ENCODE measurements at regions not wholly inside any gene's neighbourhood (a gene's known extent, or its start where the extent isn't known, plus 50 kb on each side); places are given as distances from the start of the nearest gene placed in this dataset.

GRCh38 chr7:130899071-130899560, 165.1 kb upstream of the KLF14 start:
- Mint-ChIP-seq H3K4me3 (peak overlapping the region in 1 of 2 donors; percentile 34), H3K27ac (peak overlapping the region; percentile 20 to 76 (median 47)), H3K9me3 (no peaks in the 10 kb centered on the region), H3K36me3 (peaks cover 61 to 81% of the 10 kb centered on the region in 2 donors), H3K4me1 (peaks cover 58% of the 10 kb centered on the region), H3K27me3 (ENCODE audit: low read depth in 3 of 3) (no peaks in the 10 kb centered on the region)
- DNase-seq: no peak
- TF ChIP-seq CTCF (IDR thresholded peaks at IDR 0.05): no peak
- WGBS (ENCODE audit: insufficient coverage): 22% methylated on average over 2 of the region's 11 CpGs
- no peak overlapping the region for H2AFZ ChIP-seq (ENCODE audit: insufficient read depth, low read depth, low read length, poor library complexity, severe bottlenecking)
- peaks cover 32% of the 10 kb centered on the region for H4K20me1 ChIP-seq (ENCODE audit: insufficient read depth, low read length)
- H3K9me3 ChIP-seq (replicated peaks in 1 of 2; ENCODE audit: control insufficient read depth in 1 of 2, insufficient read depth in 1 of 2, low read length in 2 of 2): no peaks in the 10 kb centered on the region
- no peaks in the 10 kb centered on the region for H3K27me3 ChIP-seq (ENCODE audit: control insufficient read depth in 2 of 2, insufficient read depth in 2 of 2, low read length in 2 of 2)
- H3K4me1 ChIP-seq (ENCODE audit: control insufficient read depth in 1 of 2, insufficient read depth in 2 of 2, low read length in 2 of 2): peaks cover 12 to 19% of the 10 kb centered on the region in 2 donors
- H3K4me3 ChIP-seq (replicated peaks in 1 of 3; ENCODE audit: low read depth in 2 of 3, low read length in 3 of 3): no peak overlapping the region
- H3K79me2 ChIP-seq (ENCODE audit: insufficient read depth, low read length): peaks cover 3% of the 10 kb centered on the region
- H3K36me3 ChIP-seq (replicated peaks in 1 of 2; ENCODE audit: control insufficient read depth in 1 of 2, insufficient read depth in 2 of 2, low read length in 2 of 2): peaks cover 6 to 28% of the 10 kb centered on the region in 2 donors
- H3K9ac ChIP-seq (ENCODE audit: insufficient read depth, low read length, poor library complexity, severe bottlenecking): no peak overlapping the region
- intact Hi-C loops (cut with micrococcal nuclease): loop anchor here (5.0 kb wide), 3 partner anchors 33 to 143 kb away; no protein-coding TSS in a partner anchor
- peak overlapping the region in 1 of 2 donors; percentile 2 for H3K27ac ChIP-seq (ENCODE audit: low read depth in 1 of 2, low read length in 2 of 2)
- no peak overlapping the region for H3K4me2 ChIP-seq (replicated peaks; ENCODE audit: extremely low read depth, low read length, poor library complexity, severe bottlenecking)

- H4K20me1 ChIP-seq (ENCODE audit: insufficient read depth, low read length): peaks cover 32% of the 10 kb centered on the region
- Mint-ChIP-seq H3K27me3 (ENCODE audit: low read depth in 3 of 3) (no peaks in the 10 kb centered on the region), H3K4me3 (no peak overlapping the region), H3K36me3 (peaks cover 63 to 79% of the 10 kb centered on the region in 2 donors), H3K4me1 (peaks cover 61% of the 10 kb centered on the region), H3K27ac (peak overlapping the region in 5 of 7 donors; percentile 55 to 76 (median 68)), H3K9me3 (no peaks in the 10 kb centered on the region)
- no peak overlapping the region for H3K9ac ChIP-seq (ENCODE audit: insufficient read depth, low read length, poor library complexity, severe bottlenecking)
- no peaks in the 10 kb centered on the region for H3K27me3 ChIP-seq (ENCODE audit: control insufficient read depth in 2 of 2, insufficient read depth in 2 of 2, low read length in 2 of 2)
- intact Hi-C loops (cut with micrococcal nuclease): loop anchor here (5.0 kb wide), 5 partner anchors 32 to 142 kb away; no protein-coding TSS in a partner anchor
- peak overlapping the region in 1 of 2 donors; percentile 10 for H3K27ac ChIP-seq (ENCODE audit: low read depth in 1 of 2, low read length in 2 of 2)
- H3K79me2 ChIP-seq (ENCODE audit: insufficient read depth, low read length): peaks cover 6% of the 10 kb centered on the region
- H3K4me1 ChIP-seq (ENCODE audit: control insufficient read depth in 1 of 2, insufficient read depth in 2 of 2, low read length in 2 of 2): peaks cover 12 to 24% of the 10 kb centered on the region in 2 donors
- no peak overlapping the region for H3K4me3 ChIP-seq (replicated peaks in 1 of 3; ENCODE audit: low read depth in 2 of 3, low read length in 3 of 3)
- H3K4me2 ChIP-seq (replicated peaks; ENCODE audit: extremely low read depth, low read length, poor library complexity, severe bottlenecking): no peak overlapping the region
- no peak for DNase-seq
- no peaks in the 10 kb centered on the region for H3K9me3 ChIP-seq (replicated peaks in 1 of 2; ENCODE audit: control insufficient read depth in 1 of 2, insufficient read depth in 1 of 2, low read length in 2 of 2)
- TF ChIP-seq CTCF (IDR thresholded peaks at IDR 0.05): no peak
- WGBS (ENCODE audit: insufficient coverage): 95% methylated on average over 9 of the region's 15 CpGs
- H3K36me3 ChIP-seq (replicated peaks in 1 of 2; ENCODE audit: control insufficient read depth in 1 of 2, insufficient read depth in 2 of 2, low read length in 2 of 2): peaks cover 6 to 21% of the 10 kb centered on the region in 2 donors
- H2AFZ ChIP-seq (ENCODE audit: insufficient read depth, low read depth, low read length, poor library complexity, severe bottlenecking): no peak overlapping the region
Measured at GRCh38 chr7:130899638-130900401, 165.8 kb upstream of the KLF14 start.

All from CD14-positive monocyte (primary cell).